ENCODE measurements at regions not wholly inside any gene's neighbourhood (a gene's known extent, or its start where the extent isn't known, plus 50 kb on each side); places are given as distances from the start of the nearest gene placed in this dataset.

DNA sequence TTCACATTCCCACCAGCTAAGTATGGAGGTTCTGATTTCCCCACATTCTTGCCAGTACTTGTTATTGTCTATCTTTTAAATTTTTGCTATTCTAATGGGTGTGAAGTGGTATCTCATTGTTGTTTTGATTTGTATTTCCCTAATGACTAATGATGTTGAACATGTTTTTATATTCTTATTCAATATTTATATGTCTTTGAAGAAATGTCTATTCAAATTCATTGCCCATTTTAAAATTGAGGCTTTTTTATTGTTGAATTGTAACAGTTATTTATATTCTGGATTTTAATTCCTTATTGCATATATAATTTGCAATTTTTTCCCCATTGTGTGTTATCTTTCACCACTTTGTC lies 255.3 kb downstream of the EDEM1 start:
- peaks cover 0 to 3% (median 0%) of the 10 kb centered on the region in 3 donors for H3K9me3 ChIP-seq (ENCODE audit: control insufficient read depth in 2 of 3, insufficient read depth in 1 of 3, low read length in 3 of 3)
- no peak for FAIRE-seq

GRCh38 chr3:5444253-5444652 lies 256.7 kb downstream of the EDEM1 start:
- TF ChIP-seq, protein P1, sequence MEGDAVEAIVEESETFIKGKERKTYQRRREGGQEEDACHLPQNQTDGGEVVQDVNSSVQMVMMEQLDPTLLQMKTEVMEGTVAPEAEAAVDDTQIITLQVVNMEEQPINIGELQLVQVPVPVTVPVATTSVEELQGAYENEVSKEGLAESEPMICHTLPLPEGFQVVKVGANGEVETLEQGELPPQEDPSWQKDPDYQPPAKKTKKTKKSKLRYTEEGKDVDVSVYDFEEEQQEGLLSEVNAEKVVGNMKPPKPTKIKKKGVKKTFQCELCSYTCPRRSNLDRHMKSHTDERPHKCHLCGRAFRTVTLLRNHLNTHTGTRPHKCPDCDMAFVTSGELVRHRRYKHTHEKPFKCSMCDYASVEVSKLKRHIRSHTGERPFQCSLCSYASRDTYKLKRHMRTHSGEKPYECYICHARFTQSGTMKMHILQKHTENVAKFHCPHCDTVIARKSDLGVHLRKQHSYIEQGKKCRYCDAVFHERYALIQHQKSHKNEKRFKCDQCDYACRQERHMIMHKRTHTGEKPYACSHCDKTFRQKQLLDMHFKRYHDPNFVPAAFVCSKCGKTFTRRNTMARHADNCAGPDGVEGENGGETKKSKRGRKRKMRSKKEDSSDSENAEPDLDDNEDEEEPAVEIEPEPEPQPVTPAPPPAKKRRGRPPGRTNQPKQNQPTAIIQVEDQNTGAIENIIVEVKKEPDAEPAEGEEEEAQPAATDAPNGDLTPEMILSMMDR (IDR thresholded peaks at IDR 0.05; ENCODE audit: borderline replicate concordance, extremely low read depth, insufficient read depth) = no peak
- intact Hi-C loops (cut with DNase I) = no loop called here
- H3K4me1 ChIP-seq (ENCODE audit: control insufficient read depth in 2 of 3, insufficient read depth in 2 of 3, low read depth in 1 of 3, low read length in 3 of 3) = no peaks in the 10 kb centered on the region
- FAIRE-seq (no peak), DNase-seq (no peak)
- peaks cover 0 to 3% (median 0%) of the 10 kb centered on the region in 3 donors for H3K9me3 ChIP-seq (ENCODE audit: control insufficient read depth in 2 of 3, insufficient read depth in 1 of 3, low read length in 3 of 3)
- H3K27ac ChIP-seq (ENCODE audit: low read depth in 2 of 2, low read length in 2 of 2) = no peak overlapping the region
- no peaks in the 10 kb centered on the region for H3K36me3 ChIP-seq (ENCODE audit: control insufficient read depth in 2 of 3, insufficient read depth in 3 of 3, low read length in 3 of 3)
- no peaks in the 10 kb centered on the region for H3K27me3 ChIP-seq (ENCODE audit: control insufficient read depth, insufficient read depth, low read length)
- H3K4me3 ChIP-seq (ENCODE audit: low read length in 3 of 3) = no peak overlapping the region
- H3K9ac ChIP-seq (ENCODE audit: low read length in 3 of 3) = no peak overlapping the region

More for the DNA sequence above, 255.3 kb downstream of the EDEM1 start:
- Histone ChIP-seq H3K27ac (ENCODE audit: low read depth in 2 of 2, low read length in 2 of 2) (no peak overlapping the region), H3K4me3 (ENCODE audit: low read length in 3 of 3) (no peak overlapping the region), H3K36me3 (ENCODE audit: control insufficient read depth in 2 of 3, insufficient read depth in 3 of 3, low read length in 3 of 3) (no peaks in the 10 kb centered on the region), H3K9ac (ENCODE audit: low read length in 3 of 3) (no peak overlapping the region), H3K4me1 (ENCODE audit: control insufficient read depth in 2 of 3, insufficient read depth in 2 of 3, low read depth in 1 of 3, low read length in 3 of 3) (no peaks in the 10 kb centered on the region), H3K27me3 (ENCODE audit: control insufficient read depth, insufficient read depth, low read length) (no peaks in the 10 kb centered on the region)
- TF ChIP-seq, protein P1 (IDR thresholded peaks at IDR 0.05; ENCODE audit: borderline replicate concordance, extremely low read depth, insufficient read depth) = no peak
- intact Hi-C loops (cut with DNase I) = no loop called here
- DNase-seq = no peak

DNA sequence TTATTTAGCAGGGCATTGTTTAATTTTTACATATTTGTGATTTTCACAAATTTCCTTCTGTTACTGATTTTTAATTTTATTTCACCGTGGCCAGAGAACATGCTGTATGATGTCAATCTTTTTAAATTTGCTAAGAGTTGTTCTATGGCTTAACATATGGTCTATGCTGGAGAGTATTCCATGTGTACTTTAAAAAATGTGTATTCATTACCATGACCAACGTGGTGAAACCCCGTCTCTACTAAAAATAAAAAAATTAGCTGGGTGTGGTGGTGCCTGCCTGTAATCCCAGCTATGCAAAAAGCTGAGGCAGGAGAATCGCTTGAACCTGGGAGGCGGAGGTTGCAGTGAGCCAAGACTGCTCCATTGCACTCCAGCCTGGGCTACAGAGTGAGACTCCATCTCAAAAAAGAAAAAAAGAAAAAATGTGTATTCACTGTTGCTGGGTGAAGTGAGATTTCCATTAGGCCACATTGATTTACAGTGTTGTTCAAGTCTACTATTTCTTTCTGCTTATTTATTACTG lies 258.2 kb downstream of the EDEM1 start:
- intact Hi-C loops (cut with DNase I) = no loop called here
- no peak overlapping the region for H3K4me3 ChIP-seq (ENCODE audit: low read length in 3 of 3)
- no peak overlapping the region for H3K9ac ChIP-seq (ENCODE audit: low read length in 3 of 3)
- DNase-seq (no peak), FAIRE-seq (no peak)
- H3K27me3 ChIP-seq (ENCODE audit: control insufficient read depth, insufficient read depth, low read length) = no peaks in the 10 kb centered on the region
- H3K27ac ChIP-seq (ENCODE audit: low read depth in 2 of 2, low read length in 2 of 2) = no peak overlapping the region
- peaks cover 0 to 3% (median 0%) of the 10 kb centered on the region in 3 donors for H3K9me3 ChIP-seq (ENCODE audit: control insufficient read depth in 2 of 3, insufficient read depth in 1 of 3, low read length in 3 of 3)
- TF ChIP-seq, protein P1 (IDR thresholded peaks at IDR 0.05; ENCODE audit: borderline replicate concordance, extremely low read depth, insufficient read depth) = no peak
- H3K36me3 ChIP-seq (ENCODE audit: control insufficient read depth in 2 of 3, insufficient read depth in 3 of 3, low read length in 3 of 3) = no peaks in the 10 kb centered on the region
- H3K4me1 ChIP-seq (ENCODE audit: control insufficient read depth in 2 of 3, insufficient read depth in 2 of 3, low read depth in 1 of 3, low read length in 3 of 3) = no peaks in the 10 kb centered on the region

GRCh38 chr3:5448246-5448645 lies 260.7 kb downstream of the EDEM1 start:
- Histone ChIP-seq H3K27me3 (ENCODE audit: control insufficient read depth, insufficient read depth, low read length) (no peaks in the 10 kb centered on the region), H3K36me3 (ENCODE audit: control insufficient read depth in 2 of 3, insufficient read depth in 3 of 3, low read length in 3 of 3) (no peaks in the 10 kb centered on the region), H3K27ac (ENCODE audit: low read depth in 2 of 2, low read length in 2 of 2) (no peak overlapping the region), H3K9ac (ENCODE audit: low read length in 3 of 3) (no peak overlapping the region), H3K4me3 (ENCODE audit: low read length in 3 of 3) (no peak overlapping the region), H3K4me1 (ENCODE audit: control insufficient read depth in 2 of 3, insufficient read depth in 2 of 3, low read depth in 1 of 3, low read length in 3 of 3) (no peaks in the 10 kb centered on the region), H3K9me3 (ENCODE audit: control insufficient read depth in 2 of 3, insufficient read depth in 1 of 3, low read length in 3 of 3) (peaks cover 0 to 3% (median 0%) of the 10 kb centered on the region in 3 donors)
- DNase-seq (no peak), FAIRE-seq (no peak)
- TF ChIP-seq, protein P1 (IDR thresholded peaks at IDR 0.05; ENCODE audit: borderline replicate concordance, extremely low read depth, insufficient read depth) = no peak
- intact Hi-C loops (cut with DNase I) = no loop called here

All from kidney (tissue), 13 donors.